ENCODE measurements at regions not wholly inside any gene's neighbourhood (a gene's known extent, or its start where the extent isn't known, plus 50 kb on each side); places are given as distances from the start of the nearest gene placed in this dataset.
A peak's percentile ranks its signal among the peaks of the same experiment; 100 is the strongest.

DNA sequence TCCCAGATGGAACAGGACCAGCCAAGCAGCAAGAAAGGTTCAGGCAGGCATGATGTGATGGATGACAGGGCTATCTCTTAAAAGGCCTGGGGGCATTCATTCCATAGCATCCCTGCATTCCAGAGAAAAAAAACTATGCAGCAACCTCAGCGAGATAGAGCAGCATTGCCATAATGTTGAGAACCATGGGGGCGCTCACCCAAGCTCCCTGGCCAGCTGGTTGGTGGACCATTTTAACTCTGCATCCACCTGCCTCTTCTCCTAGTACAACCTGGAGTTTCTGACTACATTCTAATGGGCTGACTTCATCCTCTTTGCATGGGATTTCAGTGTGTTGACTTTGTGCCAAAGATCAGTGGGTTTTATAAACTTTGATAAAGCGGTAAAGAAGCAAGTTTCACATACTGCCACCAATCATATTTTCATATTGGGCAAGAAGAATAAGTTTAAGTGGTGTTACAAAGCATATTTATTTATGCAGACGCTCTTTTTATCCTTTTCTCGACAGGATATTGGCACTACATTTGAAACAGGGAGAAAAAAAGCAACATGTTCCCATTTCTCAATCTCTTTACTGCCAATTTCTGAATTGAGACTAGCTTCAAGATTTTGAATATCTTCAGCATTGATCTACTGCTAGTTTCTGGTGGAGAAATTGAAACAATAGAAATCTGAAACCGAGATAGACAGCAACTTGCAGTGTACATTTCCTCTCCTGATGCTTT is 378.3 kb upstream of the WWC1 start:
- intact Hi-C loops (cut with DNase I), result no loop called here
- no peak for TF ChIP-seq POLR2A (IDR thresholded peaks at IDR 0.05)
- TF ChIP-seq, protein P1, sequence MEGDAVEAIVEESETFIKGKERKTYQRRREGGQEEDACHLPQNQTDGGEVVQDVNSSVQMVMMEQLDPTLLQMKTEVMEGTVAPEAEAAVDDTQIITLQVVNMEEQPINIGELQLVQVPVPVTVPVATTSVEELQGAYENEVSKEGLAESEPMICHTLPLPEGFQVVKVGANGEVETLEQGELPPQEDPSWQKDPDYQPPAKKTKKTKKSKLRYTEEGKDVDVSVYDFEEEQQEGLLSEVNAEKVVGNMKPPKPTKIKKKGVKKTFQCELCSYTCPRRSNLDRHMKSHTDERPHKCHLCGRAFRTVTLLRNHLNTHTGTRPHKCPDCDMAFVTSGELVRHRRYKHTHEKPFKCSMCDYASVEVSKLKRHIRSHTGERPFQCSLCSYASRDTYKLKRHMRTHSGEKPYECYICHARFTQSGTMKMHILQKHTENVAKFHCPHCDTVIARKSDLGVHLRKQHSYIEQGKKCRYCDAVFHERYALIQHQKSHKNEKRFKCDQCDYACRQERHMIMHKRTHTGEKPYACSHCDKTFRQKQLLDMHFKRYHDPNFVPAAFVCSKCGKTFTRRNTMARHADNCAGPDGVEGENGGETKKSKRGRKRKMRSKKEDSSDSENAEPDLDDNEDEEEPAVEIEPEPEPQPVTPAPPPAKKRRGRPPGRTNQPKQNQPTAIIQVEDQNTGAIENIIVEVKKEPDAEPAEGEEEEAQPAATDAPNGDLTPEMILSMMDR (IDR thresholded peaks at IDR 0.05), result no peak
- no peaks in the 10 kb centered on the region for H3K9me3 ChIP-seq
- no peaks in the 10 kb centered on the region for H3K27me3 ChIP-seq
- no peak overlapping the region for H3K4me3 ChIP-seq
- H3K4me1 ChIP-seq, result peaks cover 6% of the 10 kb centered on the region
- no peaks in the 10 kb centered on the region for H3K36me3 ChIP-seq (replicated peaks in 1 of 2; ENCODE audit: insufficient read depth in 1 of 2, low read depth in 2 of 2)
- DNase-seq, result no peak
- ATAC-seq, result no peak
- no peak overlapping the region for H3K27ac ChIP-seq
- WGBS, 2 donors, result 37 to 39% methylated on average over 6 of the region's 6 CpGs

DNA sequence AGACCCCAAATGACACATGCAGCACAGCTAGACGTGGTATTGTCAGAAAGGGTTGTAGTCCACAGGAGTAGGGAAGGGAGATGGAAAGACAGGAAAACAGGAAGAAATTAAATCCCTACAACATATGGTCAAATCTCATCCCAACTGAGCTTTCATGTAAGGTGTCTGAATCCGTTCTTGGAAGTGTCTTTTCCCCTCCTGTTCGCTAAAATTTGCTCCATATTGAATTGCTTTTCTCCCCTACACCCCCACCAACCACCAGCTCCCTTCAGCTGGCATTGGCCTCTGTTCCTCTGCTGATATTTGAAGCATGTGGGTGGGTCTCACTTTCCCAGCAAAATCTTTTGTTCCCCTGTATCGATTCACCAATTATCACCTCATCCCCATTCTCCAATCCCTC is 376.2 kb upstream of the WWC1 start:
- Histone ChIP-seq H3K4me3 (no peak overlapping the region), H3K36me3 (replicated peaks in 1 of 2; ENCODE audit: insufficient read depth in 1 of 2, low read depth in 2 of 2) (no peaks in the 10 kb centered on the region), H3K27me3 (no peaks in the 10 kb centered on the region), H3K9me3 (no peaks in the 10 kb centered on the region), H3K27ac (no peak overlapping the region), H3K4me1 (peaks cover 6% of the 10 kb centered on the region)
- 60 to 71% methylated on average over 4 of the region's 4 CpGs for WGBS, 2 donors
- TF ChIP-seq POLR2A (IDR thresholded peaks at IDR 0.05), result no peak
- TF ChIP-seq, protein P1 (IDR thresholded peaks at IDR 0.05), result no peak
- DNase-seq (no peak), ATAC-seq (no peak)
- intact Hi-C loops (cut with DNase I), result no loop called here

- no peak for TF ChIP-seq POLR2A (IDR thresholded peaks at IDR 0.05)
- TF ChIP-seq, protein P1 (IDR thresholded peaks at IDR 0.05), result no peak
- ATAC-seq (peak; percentile 60), DNase-seq (no peak)
- intact Hi-C loops (cut with DNase I), result no loop called here
- H3K9me3 ChIP-seq, result no peaks in the 10 kb centered on the region
- H3K4me3 ChIP-seq, result no peak overlapping the region
- H3K36me3 ChIP-seq (replicated peaks in 1 of 2; ENCODE audit: insufficient read depth in 1 of 2, low read depth in 2 of 2), result no peaks in the 10 kb centered on the region
- WGBS, 2 donors, result 26 to 35% methylated on average over 8 of the region's 8 CpGs
- H3K27me3 ChIP-seq, result no peaks in the 10 kb centered on the region
- H3K4me1 ChIP-seq, result peaks cover 6% of the 10 kb centered on the region
- H3K27ac ChIP-seq, result no peak overlapping the region
Observed at GRCh38 chr5:167916261-167916691, 375.2 kb upstream of the WWC1 start.

GRCh38 chr5:167916706-167917105 is 374.7 kb upstream of the WWC1 start:
- Histone ChIP-seq H3K4me3 (no peak overlapping the region), H3K4me1 (peaks cover 6% of the 10 kb centered on the region), H3K9me3 (no peaks in the 10 kb centered on the region), H3K27ac (no peak overlapping the region), H3K27me3 (no peaks in the 10 kb centered on the region), H3K36me3 (replicated peaks in 1 of 2; ENCODE audit: insufficient read depth in 1 of 2, low read depth in 2 of 2) (no peaks in the 10 kb centered on the region)
- ATAC-seq (no peak), DNase-seq (peak in 3 of 4 donors; percentile 6 to 18 (median 13))
- intact Hi-C loops (cut with DNase I), result no loop called here
- no peak for TF ChIP-seq POLR2A (IDR thresholded peaks at IDR 0.05)
- 32 to 39% methylated on average over 4 of the region's 4 CpGs for WGBS, 2 donors

DNA sequence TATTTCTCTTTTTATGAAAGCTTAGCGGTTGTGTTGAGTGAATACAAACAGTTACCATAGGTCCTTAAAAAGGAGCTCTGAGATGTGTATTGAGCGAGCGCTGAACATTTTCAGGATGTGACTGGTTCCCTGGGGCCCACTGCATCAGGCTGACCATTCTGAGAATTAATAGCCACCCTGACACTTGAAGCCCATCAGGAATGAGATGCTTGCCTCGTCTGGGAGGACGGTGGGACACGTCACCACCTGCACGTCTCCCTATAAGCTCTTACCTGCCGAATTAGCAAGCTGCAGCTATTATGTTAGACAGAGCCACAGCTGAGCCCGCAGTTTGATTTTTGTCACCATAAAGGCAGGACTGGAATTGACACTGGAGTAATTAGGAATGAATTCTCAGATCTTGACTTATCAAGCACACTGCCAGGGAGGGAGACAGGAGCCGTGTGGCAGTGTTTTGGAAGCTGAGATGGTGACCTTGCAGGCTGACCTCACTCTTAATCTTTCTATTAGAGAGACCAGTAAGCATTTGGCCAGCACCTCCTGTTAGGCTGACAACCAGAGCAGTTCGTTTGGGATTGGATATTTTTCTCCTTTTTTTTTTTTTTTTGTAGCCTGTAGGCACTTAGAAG is 373.1 kb upstream of the WWC1 start:
- ATAC-seq, result no peak
- H3K4me1 ChIP-seq, result peaks cover 6% of the 10 kb centered on the region
- H3K27ac ChIP-seq, result no peak overlapping the region
- H3K4me3 ChIP-seq, result no peak overlapping the region
- no peaks in the 10 kb centered on the region for H3K27me3 ChIP-seq
- intact Hi-C loops (cut with DNase I), result no loop called here
- no peak for DNase-seq
- no peak for TF ChIP-seq POLR2A (IDR thresholded peaks at IDR 0.05)
- TF ChIP-seq, protein P1 (IDR thresholded peaks at IDR 0.05), result no peak
- WGBS, 2 donors, result 47 to 51% methylated on average over 8 to 11 of the region's 11 CpGs
- no peaks in the 10 kb centered on the region for H3K9me3 ChIP-seq
- no peaks in the 10 kb centered on the region for H3K36me3 ChIP-seq (replicated peaks in 1 of 2; ENCODE audit: insufficient read depth in 1 of 2, low read depth in 2 of 2)
